ENCODE measurements at regions not wholly inside any gene's neighbourhood (a gene's known extent, or its start where the extent isn't known, plus 50 kb on each side); places are given as distances from the start of the nearest gene placed in this dataset.

GRCh38 chr16:9594047-9594446 is 502.6 kb downstream of the HAPSTR1 start:
- TF ChIP-seq CTCF (IDR thresholded peaks at IDR 0.05) (no peak), POLR2A (IDR thresholded peaks at IDR 0.05) (no peak), EP300 (IDR thresholded peaks at IDR 0.05) (no peak), POLR2AphosphoS5 (IDR thresholded peaks at IDR 0.05) (no peak)

Data from sigmoid colon (tissue), 4 donors.